SK-N-MC (cell line): ENCODE measurements at regions not wholly inside any gene's neighbourhood (a gene's known extent, or its start where the extent isn't known, plus 50 kb on each side); places are given as distances from the start of the nearest gene placed in this dataset.

Source experiments
- EZH2 ChIP-seq: fragments of 200-600 bp; sonication (generic); IDR thresholded peaks from one replicate; pipeline ENCODE4 v1.6.1; 2017; ENCODE audit warnings: antibody characterized with exemption
- FOXP2 ChIP-seq: optimal IDR thresholded peaks from 2 replicates; pipeline ENCODE3; 2011; ENCODE audit warnings: mild to moderate bottlenecking, moderate library complexity; ENCODE audit not compliant: insufficient read depth; ENCODE audit errors: extremely low read length, control extremely low read depth
- POLR2AphosphoS5 ChIP-seq: IDR thresholded peaks from 2 replicates; pipeline ENCODE4 v1.6.1; 2012; ENCODE audit warnings: mild to moderate bottlenecking, low read depth, low read length, borderline replicate concordance

DNA sequence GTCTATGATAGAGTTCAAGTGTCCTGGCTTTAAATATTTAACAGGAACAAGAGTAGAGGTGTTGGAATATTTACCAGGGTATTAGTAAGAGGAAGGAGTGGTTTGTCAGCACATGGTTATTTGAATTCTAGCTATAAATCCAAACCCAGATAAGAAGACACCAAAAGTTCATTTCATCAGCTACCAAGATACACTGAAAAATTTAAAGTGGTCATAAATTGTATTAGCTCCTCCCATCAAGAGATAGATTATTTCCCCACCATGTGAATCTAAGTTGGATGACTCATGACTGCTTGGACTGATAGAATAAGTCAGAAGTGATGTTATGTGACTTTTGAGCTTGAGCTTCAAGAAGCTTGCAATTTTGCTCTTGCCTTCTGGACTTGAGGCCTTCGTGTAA lies 72.1 kb upstream of the GRAMD2B start:
- no peak for TF ChIP-seq EZH2
- TF ChIP-seq POLR2AphosphoS5, result no peak
- no peak for TF ChIP-seq FOXP2
